ENCODE measurements at regions not wholly inside any gene's neighbourhood (a gene's known extent, or its start where the extent isn't known, plus 50 kb on each side); places are given as distances from the start of the nearest gene placed in this dataset.

DNA sequence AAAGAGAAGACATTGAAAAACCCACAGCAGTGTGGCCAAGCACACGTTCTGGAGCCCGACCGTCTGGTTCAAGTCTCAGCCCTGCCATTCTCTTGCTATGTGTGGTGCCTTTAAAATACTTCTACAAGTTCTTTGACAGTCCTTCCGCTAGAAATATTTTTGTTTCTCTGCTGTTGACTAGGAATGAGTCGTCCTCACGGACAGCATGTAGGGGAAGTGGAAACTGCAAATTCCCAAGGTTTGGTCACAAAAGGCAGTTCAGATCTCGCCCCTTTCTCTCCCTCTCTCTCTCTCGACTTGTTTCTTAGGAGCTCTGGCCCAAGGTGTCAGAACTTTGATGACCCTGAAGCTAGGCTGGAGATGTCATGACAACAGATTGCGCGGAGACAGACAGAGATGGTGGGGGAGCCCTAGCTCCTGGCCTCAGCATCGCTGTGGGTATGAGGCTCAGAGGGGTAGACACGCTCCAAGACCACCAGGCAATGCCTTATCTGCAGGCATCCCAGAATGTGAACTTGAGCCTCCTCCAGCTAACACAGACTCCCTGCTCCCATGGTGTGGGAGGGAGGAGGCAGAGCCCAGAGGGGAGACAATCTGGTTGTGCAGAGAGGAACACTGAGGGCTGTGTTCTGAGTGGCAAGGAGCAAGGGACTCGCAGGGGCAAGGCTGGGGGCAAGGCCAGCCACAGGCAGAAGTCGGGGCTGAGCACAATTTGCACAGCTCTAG is 368.9 kb upstream of the SULF2 start:
- no peak overlapping the region for H3K4me2 ChIP-seq (ENCODE audit: insufficient read depth, low read length)
- H3K4me1 ChIP-seq (ENCODE audit: insufficient read depth, low read length) = no peaks in the 10 kb centered on the region
- no peak overlapping the region for H2AFZ ChIP-seq (ENCODE audit: low read length)
- TF ChIP-seq, protein P1, sequence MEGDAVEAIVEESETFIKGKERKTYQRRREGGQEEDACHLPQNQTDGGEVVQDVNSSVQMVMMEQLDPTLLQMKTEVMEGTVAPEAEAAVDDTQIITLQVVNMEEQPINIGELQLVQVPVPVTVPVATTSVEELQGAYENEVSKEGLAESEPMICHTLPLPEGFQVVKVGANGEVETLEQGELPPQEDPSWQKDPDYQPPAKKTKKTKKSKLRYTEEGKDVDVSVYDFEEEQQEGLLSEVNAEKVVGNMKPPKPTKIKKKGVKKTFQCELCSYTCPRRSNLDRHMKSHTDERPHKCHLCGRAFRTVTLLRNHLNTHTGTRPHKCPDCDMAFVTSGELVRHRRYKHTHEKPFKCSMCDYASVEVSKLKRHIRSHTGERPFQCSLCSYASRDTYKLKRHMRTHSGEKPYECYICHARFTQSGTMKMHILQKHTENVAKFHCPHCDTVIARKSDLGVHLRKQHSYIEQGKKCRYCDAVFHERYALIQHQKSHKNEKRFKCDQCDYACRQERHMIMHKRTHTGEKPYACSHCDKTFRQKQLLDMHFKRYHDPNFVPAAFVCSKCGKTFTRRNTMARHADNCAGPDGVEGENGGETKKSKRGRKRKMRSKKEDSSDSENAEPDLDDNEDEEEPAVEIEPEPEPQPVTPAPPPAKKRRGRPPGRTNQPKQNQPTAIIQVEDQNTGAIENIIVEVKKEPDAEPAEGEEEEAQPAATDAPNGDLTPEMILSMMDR (IDR thresholded peaks at IDR 0.05; ENCODE audit: extremely low read depth, low read depth, low read length) = no peak
- H3K27ac ChIP-seq (ENCODE audit: low read depth, low read length) = no peak overlapping the region
- no peak overlapping the region for H3K4me3 ChIP-seq (ENCODE audit: insufficient read depth, low read length)
- no peaks in the 10 kb centered on the region for H4K20me1 ChIP-seq (ENCODE audit: insufficient read depth, low read length)
- H3K9me3 ChIP-seq (ENCODE audit: low read depth, low read length) = no peaks in the 10 kb centered on the region
- peaks cover 23% of the 10 kb centered on the region for H3K27me3 ChIP-seq (ENCODE audit: insufficient read depth, low read length)
- H3K79me2 ChIP-seq (ENCODE audit: insufficient read depth, low read length) = no peaks in the 10 kb centered on the region
- peak; percentile 37 for DNase-seq (ENCODE audit: insufficient read length, low spot score, missing footprints)
- no peaks in the 10 kb centered on the region for H3K36me3 ChIP-seq (ENCODE audit: insufficient read depth, low read length)

DNA sequence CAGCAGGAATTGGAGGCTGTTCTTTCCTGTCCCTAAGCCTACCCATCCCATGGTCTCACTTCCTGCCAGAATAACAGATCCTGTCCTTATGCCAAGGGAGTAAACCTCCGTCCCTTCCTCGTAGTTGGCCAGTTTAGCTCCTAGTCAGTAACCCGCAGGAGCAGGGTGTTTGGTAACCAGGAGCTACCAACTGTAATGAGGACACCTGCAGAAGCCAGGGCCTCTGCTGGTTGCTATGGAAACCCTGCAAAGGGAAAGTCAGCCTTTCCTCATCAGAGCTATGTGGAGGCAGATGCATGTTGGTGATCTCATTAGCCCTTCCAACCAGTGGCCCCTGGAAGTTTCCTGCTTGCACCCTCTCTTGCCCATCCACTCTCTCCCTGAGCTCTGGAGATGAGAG is 368.2 kb upstream of the SULF2 start:
- no peaks in the 10 kb centered on the region for H4K20me1 ChIP-seq (ENCODE audit: insufficient read depth, low read length)
- H3K27me3 ChIP-seq (ENCODE audit: insufficient read depth, low read length) = peaks cover 21% of the 10 kb centered on the region
- H3K79me2 ChIP-seq (ENCODE audit: insufficient read depth, low read length) = no peaks in the 10 kb centered on the region
- H3K4me1 ChIP-seq (ENCODE audit: insufficient read depth, low read length) = no peaks in the 10 kb centered on the region
- no peak for DNase-seq (ENCODE audit: insufficient read length, low spot score, missing footprints)
- H3K9me3 ChIP-seq (ENCODE audit: low read depth, low read length) = no peaks in the 10 kb centered on the region
- H3K4me2 ChIP-seq (ENCODE audit: insufficient read depth, low read length) = no peak overlapping the region
- H3K36me3 ChIP-seq (ENCODE audit: insufficient read depth, low read length) = no peaks in the 10 kb centered on the region
- no peak overlapping the region for H3K27ac ChIP-seq (ENCODE audit: low read depth, low read length)
- no peak overlapping the region for H3K4me3 ChIP-seq (ENCODE audit: insufficient read depth, low read length)
- H2AFZ ChIP-seq (ENCODE audit: low read length) = no peak overlapping the region
- TF ChIP-seq, protein P1 (IDR thresholded peaks at IDR 0.05; ENCODE audit: extremely low read depth, low read depth, low read length) = no peak

DNA sequence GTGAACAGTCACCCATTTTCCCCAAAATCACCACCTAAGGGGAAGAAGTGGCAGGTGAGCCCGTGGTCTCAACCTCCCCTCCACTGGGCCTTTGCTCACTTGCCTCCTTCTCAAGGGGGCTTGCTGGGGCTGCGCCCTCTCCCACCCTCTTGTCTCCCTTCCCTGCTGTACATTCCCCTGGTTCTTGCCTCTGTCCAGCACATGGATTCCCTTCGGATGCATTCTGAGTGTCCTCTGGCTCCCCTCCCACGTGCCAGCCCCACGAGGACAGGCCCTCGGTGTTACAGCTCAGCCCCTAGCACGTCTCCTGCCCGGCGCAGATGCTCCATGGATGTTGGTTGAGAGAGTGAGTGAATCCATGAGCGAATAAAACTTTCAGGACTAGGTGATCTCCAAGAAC is 367.8 kb upstream of the SULF2 start:
- no peaks in the 10 kb centered on the region for H3K9me3 ChIP-seq (ENCODE audit: low read depth, low read length)
- H3K36me3 ChIP-seq (ENCODE audit: insufficient read depth, low read length) = no peaks in the 10 kb centered on the region
- no peak overlapping the region for H3K4me2 ChIP-seq (ENCODE audit: insufficient read depth, low read length)
- H3K4me3 ChIP-seq (ENCODE audit: insufficient read depth, low read length) = no peak overlapping the region
- H2AFZ ChIP-seq (ENCODE audit: low read length) = no peak overlapping the region
- peaks cover 23% of the 10 kb centered on the region for H3K27me3 ChIP-seq (ENCODE audit: insufficient read depth, low read length)
- peak; percentile 22 for DNase-seq (ENCODE audit: insufficient read length, low spot score, missing footprints)
- H3K27ac ChIP-seq (ENCODE audit: low read depth, low read length) = no peak overlapping the region
- TF ChIP-seq, protein P1 (IDR thresholded peaks at IDR 0.05; ENCODE audit: extremely low read depth, low read depth, low read length) = no peak
- no peaks in the 10 kb centered on the region for H4K20me1 ChIP-seq (ENCODE audit: insufficient read depth, low read length)
- H3K4me1 ChIP-seq (ENCODE audit: insufficient read depth, low read length) = no peaks in the 10 kb centered on the region
- no peaks in the 10 kb centered on the region for H3K79me2 ChIP-seq (ENCODE audit: insufficient read depth, low read length)

DNA sequence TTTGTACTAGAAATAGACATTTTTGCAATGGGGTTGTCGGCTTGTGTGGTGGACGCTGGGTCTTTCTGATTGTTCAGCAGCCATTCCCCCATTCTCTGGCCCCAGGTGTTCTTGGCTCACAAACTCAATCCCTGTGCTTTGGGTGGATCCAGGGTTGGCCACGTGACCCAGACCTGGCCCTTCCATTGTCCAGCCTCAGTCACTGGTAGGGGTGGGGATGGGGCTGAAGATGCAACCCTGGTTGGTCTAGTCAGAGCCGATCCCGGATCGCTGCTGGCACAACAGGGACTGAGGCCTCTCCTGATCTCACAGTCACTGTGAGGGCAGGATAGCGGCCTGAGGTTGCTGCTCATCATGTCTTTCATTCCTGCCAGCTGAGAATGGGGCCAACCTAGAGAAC is 365.3 kb upstream of the SULF2 start:
- Histone ChIP-seq H3K4me2 (ENCODE audit: insufficient read depth, low read length) (no peak overlapping the region), H3K9me3 (ENCODE audit: low read depth, low read length) (no peaks in the 10 kb centered on the region), H3K27ac (ENCODE audit: low read depth, low read length) (no peak overlapping the region), H3K27me3 (ENCODE audit: insufficient read depth, low read length) (peaks cover 41% of the 10 kb centered on the region), H3K4me1 (ENCODE audit: insufficient read depth, low read length) (no peaks in the 10 kb centered on the region), H3K36me3 (ENCODE audit: insufficient read depth, low read length) (no peaks in the 10 kb centered on the region), H3K79me2 (ENCODE audit: insufficient read depth, low read length) (no peaks in the 10 kb centered on the region), H3K4me3 (ENCODE audit: insufficient read depth, low read length) (no peak overlapping the region), H4K20me1 (ENCODE audit: insufficient read depth, low read length) (no peaks in the 10 kb centered on the region), H2AFZ (ENCODE audit: low read length) (no peak overlapping the region)
- DNase-seq (ENCODE audit: insufficient read length, low spot score, missing footprints) = peak; percentile 10
- TF ChIP-seq, protein P1 (IDR thresholded peaks at IDR 0.05; ENCODE audit: extremely low read depth, low read depth, low read length) = no peak

Measured in osteoblast (primary cell).